D721Med (cell line): ENCODE measurements at regions not wholly inside any gene's neighbourhood (a gene's known extent, or its start where the extent isn't known, plus 50 kb on each side); places are given as distances from the start of the nearest gene placed in this dataset.

ENCODE experiments used
- DNase-seq: peaks from one replicate; pipeline ENCODE4 v3.0.0; 2011; ENCODE audit warnings: low spot score; ENCODE audit not compliant: insufficient read length
- FAIRE-seq: peaks from 2 replicates; lab custom pipeline; 2011; peaks lifted over from hg19 to GRCh38; lab: Jason Lieb, UNC
- TF ChIP-seq, protein P1 (sequence below): IDR thresholded peaks from 2 replicates; pipeline ENCODE4 v1.5.1; 2012; ENCODE audit warnings: mild to moderate bottlenecking, control low read depth; ENCODE audit not compliant: insufficient read depth; ENCODE audit errors: missing control alignments

DNA sequence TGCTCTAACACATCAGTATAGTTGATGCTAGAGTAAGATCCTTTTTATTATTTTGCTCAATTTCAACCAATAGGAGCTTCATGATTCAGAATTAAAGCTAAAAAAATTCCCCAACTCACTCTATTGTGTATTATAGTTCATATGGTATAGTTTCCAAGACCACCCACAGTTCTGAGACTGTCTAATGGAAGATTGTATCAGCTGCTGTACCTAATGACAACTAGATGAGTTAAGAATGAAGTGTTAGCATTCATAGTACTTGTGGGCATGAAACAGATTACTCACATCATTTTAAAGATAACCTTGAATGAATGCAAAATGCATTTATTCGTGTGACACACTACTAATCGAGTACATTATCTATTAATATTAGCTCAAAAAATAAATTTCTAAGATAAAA lies 289.9 kb upstream of the ATP11B start:
- FAIRE-seq (no peak), DNase-seq (no peak)
- TF ChIP-seq, protein P1, sequence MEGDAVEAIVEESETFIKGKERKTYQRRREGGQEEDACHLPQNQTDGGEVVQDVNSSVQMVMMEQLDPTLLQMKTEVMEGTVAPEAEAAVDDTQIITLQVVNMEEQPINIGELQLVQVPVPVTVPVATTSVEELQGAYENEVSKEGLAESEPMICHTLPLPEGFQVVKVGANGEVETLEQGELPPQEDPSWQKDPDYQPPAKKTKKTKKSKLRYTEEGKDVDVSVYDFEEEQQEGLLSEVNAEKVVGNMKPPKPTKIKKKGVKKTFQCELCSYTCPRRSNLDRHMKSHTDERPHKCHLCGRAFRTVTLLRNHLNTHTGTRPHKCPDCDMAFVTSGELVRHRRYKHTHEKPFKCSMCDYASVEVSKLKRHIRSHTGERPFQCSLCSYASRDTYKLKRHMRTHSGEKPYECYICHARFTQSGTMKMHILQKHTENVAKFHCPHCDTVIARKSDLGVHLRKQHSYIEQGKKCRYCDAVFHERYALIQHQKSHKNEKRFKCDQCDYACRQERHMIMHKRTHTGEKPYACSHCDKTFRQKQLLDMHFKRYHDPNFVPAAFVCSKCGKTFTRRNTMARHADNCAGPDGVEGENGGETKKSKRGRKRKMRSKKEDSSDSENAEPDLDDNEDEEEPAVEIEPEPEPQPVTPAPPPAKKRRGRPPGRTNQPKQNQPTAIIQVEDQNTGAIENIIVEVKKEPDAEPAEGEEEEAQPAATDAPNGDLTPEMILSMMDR: no peak

DNA sequence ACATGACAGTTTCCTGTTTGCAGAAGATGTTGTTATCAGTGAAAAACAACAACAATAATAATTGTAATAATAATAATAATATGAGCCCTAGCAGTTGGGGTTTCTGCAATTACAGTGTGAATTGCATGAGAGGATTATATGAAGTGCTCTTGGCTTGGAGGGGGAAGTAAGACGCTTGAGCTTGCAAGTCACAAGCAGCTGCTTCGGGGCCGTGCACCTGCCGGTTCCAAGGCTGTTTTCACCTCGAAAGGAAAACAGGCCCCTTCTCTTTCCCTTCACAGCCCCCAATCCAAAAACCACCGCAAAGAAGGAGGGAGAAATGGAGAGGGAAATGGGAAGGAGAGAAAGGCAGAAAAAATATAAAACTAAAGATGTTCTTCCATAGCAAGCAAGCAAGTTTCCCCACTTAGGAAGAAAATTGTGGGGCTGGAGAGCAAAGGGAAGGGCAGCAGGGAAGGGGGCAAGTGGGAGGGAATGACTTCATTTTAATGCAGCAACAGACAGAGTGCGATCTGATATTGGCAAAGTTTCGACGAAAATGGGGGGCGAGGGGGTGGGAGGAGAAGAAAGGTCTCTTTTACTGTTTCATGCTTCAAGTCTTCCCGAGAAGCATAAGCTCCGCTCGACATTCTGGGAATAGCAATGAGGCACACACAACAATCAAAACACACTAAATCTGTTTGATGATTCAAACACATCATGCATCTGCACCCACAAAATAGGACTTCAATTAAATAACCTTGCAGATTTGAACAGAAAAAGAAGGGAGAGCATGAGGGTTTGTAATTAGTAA lies 284.2 kb upstream of the ATP11B start:
- TF ChIP-seq, protein P1: no peak
- FAIRE-seq (no peak), DNase-seq (no peak)

DNA sequence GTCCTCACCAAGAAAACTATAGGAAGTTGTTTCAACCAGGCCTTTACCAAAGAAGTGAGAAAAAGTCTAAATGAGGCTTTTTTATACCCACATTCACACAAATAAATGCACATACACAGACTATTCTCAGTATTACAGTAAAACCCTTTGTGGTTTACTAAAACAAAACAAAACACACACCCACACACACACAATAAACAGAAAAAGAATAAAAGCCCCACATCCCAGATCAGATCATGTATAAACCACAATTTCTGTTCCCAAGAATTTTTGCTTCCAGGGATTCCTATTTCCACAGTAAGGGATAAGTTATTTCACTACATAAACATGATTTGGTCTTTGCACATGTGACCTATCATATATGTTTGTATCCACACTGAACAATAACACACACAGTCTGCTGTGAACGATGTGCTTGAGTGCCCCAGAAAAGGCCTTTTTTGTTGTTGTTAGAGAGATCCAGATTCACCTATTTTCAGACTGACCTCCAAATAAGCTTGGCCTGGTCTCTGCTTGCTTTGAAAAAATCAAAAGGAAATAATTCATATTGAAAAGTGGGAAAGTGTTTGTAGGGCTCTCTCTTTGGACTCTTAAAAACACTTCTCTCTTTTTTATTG lies 283.4 kb upstream of the ATP11B start:
- FAIRE-seq: no peak
- no peak for DNase-seq
- TF ChIP-seq, protein P1: no peak

DNA sequence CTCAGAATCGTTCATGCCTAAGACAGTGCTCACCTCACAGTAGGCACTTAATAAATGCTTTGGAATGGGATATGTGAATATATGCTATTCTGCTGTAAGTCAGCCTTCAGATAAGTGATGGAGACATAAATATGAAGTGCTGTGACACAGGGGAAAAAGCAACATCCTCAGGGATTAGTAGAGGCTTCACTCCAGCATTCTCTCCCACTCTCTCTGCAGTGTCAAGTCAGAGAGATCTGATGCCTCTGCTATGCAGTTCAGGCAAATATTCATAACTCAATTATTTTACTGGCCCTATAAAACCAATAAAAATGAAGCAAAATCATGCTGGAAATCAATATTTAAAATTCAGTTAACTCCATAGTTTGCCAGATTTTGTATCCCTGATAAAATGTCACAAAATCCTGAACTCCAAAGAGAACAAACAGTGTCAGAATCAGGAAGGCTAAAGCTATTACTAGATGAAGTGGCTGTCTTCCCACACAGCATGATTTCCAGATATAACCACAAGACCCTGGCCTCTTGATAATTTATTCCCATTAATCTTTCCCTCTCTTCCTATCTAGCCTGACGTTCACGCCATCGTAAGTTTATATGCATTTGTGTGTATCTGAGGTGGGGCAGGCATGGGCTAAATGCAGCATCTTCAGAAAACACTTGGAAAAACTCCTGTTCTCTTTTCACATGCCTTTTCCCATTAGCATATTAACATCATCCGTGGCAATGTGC lies 278.9 kb upstream of the ATP11B start:
- TF ChIP-seq, protein P1: no peak
- DNase-seq: no peak
- no peak for FAIRE-seq

DNA sequence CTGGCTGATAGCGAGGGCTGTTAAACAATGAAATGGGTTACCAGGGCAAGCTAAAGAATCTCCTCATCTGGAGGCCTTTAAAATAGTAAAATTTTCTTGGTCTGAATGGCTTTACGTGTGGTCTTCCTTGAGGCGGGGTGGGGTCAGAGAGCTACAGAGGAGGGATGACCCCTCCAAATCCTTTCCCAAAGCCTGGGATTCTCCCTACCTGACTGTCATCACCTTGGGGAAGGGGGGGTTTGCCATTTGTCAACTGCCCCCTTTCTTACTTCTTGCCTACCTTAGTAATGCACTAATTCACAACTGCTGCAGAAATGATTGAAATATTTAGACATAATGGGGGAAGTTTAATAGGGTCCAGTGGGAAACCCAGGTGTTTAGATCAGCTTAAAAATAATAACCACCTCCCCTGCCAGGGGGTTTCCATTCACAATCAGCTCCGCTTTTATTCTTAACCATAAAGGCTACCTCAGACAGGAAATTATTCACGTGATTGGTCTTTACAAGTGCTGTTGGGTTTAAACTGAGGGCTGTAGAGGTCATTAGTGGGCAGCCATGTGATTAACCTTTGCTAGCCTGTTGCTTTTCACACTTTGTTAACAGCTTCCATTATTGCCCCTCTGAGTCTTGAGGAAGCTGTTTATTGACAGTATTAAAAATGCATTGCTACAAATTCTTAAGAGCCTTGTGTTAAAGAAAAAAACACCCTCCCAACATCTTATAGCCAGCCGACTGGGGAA lies 276.5 kb upstream of the ATP11B start:
- TF ChIP-seq, protein P1: no peak
- FAIRE-seq (no peak), DNase-seq (no peak)

DNA sequence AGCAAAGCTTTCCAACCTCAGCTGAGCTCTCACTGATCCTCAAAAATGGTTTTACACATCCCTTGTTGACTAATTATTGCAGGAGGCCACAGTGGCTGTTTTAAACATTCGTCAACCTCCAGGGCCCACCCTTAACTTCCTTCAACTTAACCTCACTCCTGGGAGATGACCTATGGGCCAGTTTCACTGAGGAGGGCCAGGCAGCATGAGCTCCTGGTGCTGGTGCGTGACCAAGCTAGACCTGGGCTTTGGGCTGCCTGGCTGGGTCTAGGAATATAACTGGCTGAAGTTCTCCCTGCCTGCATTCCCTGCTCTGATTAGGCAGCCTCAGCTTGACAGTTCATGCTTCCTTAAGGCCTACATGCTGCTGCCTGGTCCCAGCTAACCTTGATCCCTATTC lies 273.7 kb upstream of the ATP11B start:
- TF ChIP-seq, protein P1: no peak
- DNase-seq (no peak), FAIRE-seq (no peak)
